ENCODE measurements at regions not wholly inside any gene's neighbourhood (a gene's known extent, or its start where the extent isn't known, plus 50 kb on each side); places are given as distances from the start of the nearest gene placed in this dataset.

GRCh38 chr2:101566632-101567228, 91.8 kb upstream of the RFX8 start:
- TF ChIP-seq GATA2 (IDR thresholded peaks at IDR 0.05; ENCODE audit: insufficient read depth, insufficient read length, low read depth, low read length) (no peak), MYC (IDR thresholded peaks at IDR 0.05; ENCODE audit: low read depth, low read length) (no peak), CTCF (IDR thresholded peaks at IDR 0.05; ENCODE audit: extremely low read depth in 1 of 2, insufficient read depth in 1 of 2, low read depth in 1 of 2, low read length in 2 of 2) (no peak), MAX (IDR thresholded peaks at IDR 0.05; ENCODE audit: insufficient read depth, insufficient read length) (no peak), JUN (IDR thresholded peaks at IDR 0.05; ENCODE audit: borderline replicate concordance, insufficient read depth, insufficient read length, low read depth) (no peak), EZH2 (IDR thresholded peaks at IDR 0.05; ENCODE audit: borderline replicate concordance, low read depth, low read length, severe bottlenecking) (no peak), POLR2A (IDR thresholded peaks at IDR 0.05; ENCODE audit: low read depth, low read length) (no peak), POLR2AphosphoS5 (IDR thresholded peaks at IDR 0.05; ENCODE audit: insufficient read depth, low read depth, low read length) (no peak), FOS (IDR thresholded peaks at IDR 0.05; ENCODE audit: borderline replicate concordance, insufficient read depth, low read length) (no peak)
- Histone ChIP-seq H2AFZ (ENCODE audit: low read depth, low read length) (no peak overlapping the region), H3K27me3 (ENCODE audit: control insufficient read depth in 2 of 2, insufficient read depth in 2 of 2, low read length in 2 of 2) (peaks cover 6 to 12% of the 10 kb centered on the region in 2 experiments), H3K4me1 (ENCODE audit: control insufficient read depth, extremely low read depth, insufficient read depth, low read length) (no peaks in the 10 kb centered on the region), H3K9me1 (replicated peaks; ENCODE audit: control insufficient read depth, extremely low read depth, insufficient read depth, low read length) (no peaks in the 10 kb centered on the region), H3K4me2 (ENCODE audit: insufficient read depth, low read length) (no peak overlapping the region), H3K79me2 (ENCODE audit: control insufficient read depth, insufficient read depth, low read length) (no peaks in the 10 kb centered on the region), H4K20me1 (replicated peaks; ENCODE audit: control insufficient read depth, extremely low read depth, insufficient read depth, low read length) (no peaks in the 10 kb centered on the region), H3K9ac (replicated peaks; ENCODE audit: extremely low read depth, insufficient read depth, low read length) (no peak overlapping the region), H3K36me3 (ENCODE audit: control insufficient read depth in 2 of 2, extremely low read depth in 1 of 2, insufficient read depth in 2 of 2, low read length in 2 of 2) (no peaks in the 10 kb centered on the region), H3K9me3 (replicated peaks; ENCODE audit: control insufficient read depth, insufficient read depth, low read length) (no peaks in the 10 kb centered on the region), H3K27ac (ENCODE audit: insufficient read depth, low read depth, low read length) (no peak overlapping the region), H3K4me3 (replicated peaks in 1 of 3; ENCODE audit: insufficient read depth in 1 of 3, low read depth in 1 of 3, low read length in 3 of 3) (no peak overlapping the region)
- CTCF ChIA-PET, result no interaction called here
- dilution Hi-C loops (cut with MboI; ENCODE audit: extremely low pct_ligation_motif_present, low sequenced_read_pairs) (no loop called here), intact Hi-C loops (cut with micrococcal nuclease) (no loop called here)
- BruUV-seq (replicated peaks), result no TSS peak
- DNase-seq (ENCODE audit: low read depth, low spot score) (no peak), FAIRE-seq (no peak)
- POLR2A ChIA-PET, result no interaction called here
